Erythroblast (primary cell): ENCODE measurements at regions not wholly inside any gene's neighbourhood (a gene's known extent, or its start where the extent isn't known, plus 50 kb on each side); places are given as distances from the start of the nearest gene placed in this dataset.

Experiments
- DNase-seq, 2 experiments: peaks; one replicate each; lab custom pipeline; 2025; lab: John Stamatoyannopoulos, UW
- GATA1 ChIP-seq: IDR thresholded peaks from 2 replicates; pipeline ENCODE4 v1.6.1; 2011; ENCODE audit warnings: low read depth, mild to moderate bottlenecking, control low read depth, low read length, moderate library complexity
- POLR2A ChIP-seq: IDR thresholded peaks from 2 replicates; pipeline ENCODE4 v1.6.1; 2011; ENCODE audit warnings: mild to moderate bottlenecking, low read length

DNA sequence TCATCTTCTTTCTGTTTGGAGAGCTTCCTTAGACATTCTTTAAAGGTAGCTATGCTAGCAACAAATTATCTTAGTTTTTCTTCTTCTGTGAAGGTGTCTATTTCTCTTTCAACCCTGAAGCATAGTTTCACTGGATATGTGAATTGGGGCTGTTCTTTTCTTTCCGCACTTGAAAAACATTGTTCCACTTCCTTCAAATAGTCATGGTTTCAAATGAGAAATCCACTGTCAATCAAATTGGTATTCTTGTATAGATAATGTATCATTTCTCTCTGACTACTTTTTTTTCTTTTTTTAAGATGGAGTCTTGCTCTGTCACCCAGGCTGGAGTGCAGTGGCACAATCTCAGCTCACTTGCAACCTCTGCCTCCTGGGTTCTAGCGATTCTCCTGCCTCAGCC lies 254.0 kb downstream of the ANAPC1 start:
- no peak for DNase-seq
- TF ChIP-seq POLR2A: no peak
- TF ChIP-seq GATA1: no peak

GRCh38 chr2:111632661-111633060 lies 251.3 kb downstream of the ANAPC1 start:
- TF ChIP-seq POLR2A (no peak), GATA1 (no peak)
- DNase-seq: no peak

DNA sequence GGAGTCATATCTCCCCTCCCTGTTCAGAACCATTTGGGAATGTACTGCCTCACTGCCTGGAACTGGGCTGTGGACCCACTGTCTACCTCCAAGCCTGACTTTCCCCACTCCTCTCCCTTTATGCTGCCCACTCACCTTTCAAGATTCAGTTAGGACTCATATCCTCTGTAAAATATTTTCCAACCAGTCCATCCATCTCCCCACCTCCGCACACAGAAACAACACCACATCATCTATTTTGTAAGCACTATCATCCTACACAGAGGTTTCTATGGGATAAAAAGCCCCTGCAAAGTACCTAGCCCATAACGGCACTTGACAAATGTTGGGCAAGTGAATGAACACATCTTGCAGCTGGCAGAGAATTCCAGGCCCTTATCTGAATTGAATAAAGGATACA lies 250.8 kb downstream of the ANAPC1 start:
- TF ChIP-seq GATA1 (no peak), POLR2A (no peak)
- DNase-seq: no peak

DNA sequence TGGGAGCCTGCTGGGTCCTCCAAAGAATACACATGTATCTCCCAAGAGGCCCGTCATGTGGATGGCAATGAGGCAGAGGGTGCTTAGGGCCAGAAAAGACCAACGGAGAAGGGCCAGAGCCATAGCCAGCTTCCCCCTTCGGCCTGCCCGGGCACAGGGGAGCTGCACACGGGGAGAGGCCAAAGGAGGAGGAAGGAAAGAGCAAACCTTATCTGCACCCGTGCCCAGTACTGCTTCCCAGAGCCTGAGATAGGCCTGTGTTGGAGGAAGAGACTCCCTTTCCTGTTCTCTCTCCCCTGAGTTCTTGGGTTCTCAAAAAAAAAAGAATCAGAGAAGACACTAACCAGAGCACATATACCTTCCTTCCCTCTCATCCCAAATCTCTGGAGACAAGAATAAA lies 250.3 kb downstream of the ANAPC1 start:
- TF ChIP-seq POLR2A (no peak), GATA1 (no peak)
- DNase-seq: no peak

DNA sequence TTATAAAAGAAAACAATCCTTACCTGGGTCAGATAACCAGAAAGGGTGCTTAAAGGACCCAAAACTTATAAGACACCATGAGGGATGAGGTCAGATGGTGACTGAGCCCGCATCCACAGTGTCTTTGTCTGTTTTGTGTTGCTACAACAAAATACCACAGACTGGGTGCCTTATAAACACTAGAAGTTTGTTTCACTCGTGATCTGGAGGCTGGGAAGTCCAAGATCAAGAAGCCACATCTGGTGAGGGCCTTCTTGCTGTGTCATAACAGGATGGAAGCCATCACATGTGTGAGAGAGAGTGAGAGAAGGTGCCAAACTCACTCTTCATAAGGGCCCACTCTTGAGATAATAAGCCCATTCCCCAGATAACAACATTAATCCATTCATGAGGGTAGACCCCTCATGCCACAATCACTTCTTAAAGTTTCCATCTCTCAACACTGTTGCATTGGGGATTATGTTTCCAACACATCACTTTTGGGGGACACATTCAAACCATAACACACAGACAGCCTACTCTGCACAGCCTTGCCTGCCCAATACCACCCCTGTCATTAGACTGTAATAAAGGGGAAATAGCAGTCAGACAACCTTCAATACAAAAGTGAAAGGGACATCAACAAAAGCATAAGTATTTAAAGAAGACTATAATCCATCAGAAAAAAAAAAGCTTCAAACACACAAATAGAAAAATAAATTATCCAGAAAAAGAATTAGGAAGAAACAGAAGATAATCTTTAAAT lies 249.8 kb downstream of the ANAPC1 start:
- peak; percentile 31 to 49 for DNase-seq
- no peak for TF ChIP-seq POLR2A
- TF ChIP-seq GATA1: no peak

DNA sequence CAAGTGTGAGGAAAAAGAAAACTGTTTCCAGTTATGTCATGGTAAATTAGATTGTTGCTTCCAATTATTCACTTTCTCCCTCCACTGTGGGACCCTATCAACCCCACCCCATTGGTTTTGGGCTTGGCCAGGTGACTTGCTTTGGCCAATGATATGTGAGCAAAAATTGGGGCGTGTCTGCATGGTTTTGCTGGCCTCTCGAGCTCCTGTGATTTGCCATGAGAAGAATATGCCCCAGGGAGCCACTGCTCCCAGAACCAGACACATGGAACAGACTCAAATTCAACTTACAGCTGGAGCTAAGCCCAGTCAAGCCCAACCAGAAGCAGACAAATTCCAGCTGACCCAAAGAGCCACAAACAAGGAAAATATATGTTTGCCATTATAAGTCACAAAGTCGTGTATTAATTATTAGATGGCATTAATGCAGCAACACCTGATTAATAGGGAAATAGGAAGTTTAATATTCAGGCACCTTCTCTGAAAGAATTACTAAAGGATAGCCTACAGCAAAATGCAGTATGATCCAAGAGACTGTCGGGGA lies 248.9 kb downstream of the ANAPC1 start:
- no peak for TF ChIP-seq POLR2A
- TF ChIP-seq GATA1: no peak
- DNase-seq: no peak

DNA sequence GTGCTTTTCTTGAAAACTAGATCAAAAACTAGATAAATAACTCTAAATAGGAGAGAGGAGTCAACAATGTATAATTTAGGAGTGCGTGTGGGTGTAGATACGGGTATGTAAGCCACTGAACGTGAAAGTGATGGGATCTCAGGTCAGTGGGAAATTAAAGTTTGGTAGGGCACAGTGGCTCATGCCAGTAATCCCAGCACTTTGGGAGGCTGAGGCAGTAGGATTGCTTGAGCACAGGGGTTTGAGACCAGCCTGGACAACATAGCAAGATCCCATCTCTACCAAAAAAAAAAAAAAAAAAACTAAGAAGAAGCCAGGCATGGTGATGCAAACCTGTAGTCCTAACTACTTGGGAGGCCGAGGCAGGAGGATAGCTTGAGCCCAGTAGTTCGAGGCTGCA lies 247.1 kb downstream of the ANAPC1 start:
- DNase-seq: no peak
- TF ChIP-seq GATA1 (no peak), POLR2A (no peak)

- TF ChIP-seq POLR2A (no peak), GATA1 (no peak)
- no peak for DNase-seq
These were observed 245.6 kb downstream of the ANAPC1 start for GRCh38 chr2:111638274-111638877.

GRCh38 chr2:111640480-111640879 lies 243.5 kb downstream of the ANAPC1 start:
- DNase-seq: no peak

GRCh38 chr2:111642586-111643327 lies 241.2 kb downstream of the ANAPC1 start:
- peak; percentile 37 to 64 for DNase-seq
- TF ChIP-seq GATA1 (no peak), POLR2A (no peak)

More at GRCh38 chr2:111640480-111640879, 243.5 kb downstream of the ANAPC1 start:
- no peak for TF ChIP-seq POLR2A
- TF ChIP-seq GATA1: no peak

DNA sequence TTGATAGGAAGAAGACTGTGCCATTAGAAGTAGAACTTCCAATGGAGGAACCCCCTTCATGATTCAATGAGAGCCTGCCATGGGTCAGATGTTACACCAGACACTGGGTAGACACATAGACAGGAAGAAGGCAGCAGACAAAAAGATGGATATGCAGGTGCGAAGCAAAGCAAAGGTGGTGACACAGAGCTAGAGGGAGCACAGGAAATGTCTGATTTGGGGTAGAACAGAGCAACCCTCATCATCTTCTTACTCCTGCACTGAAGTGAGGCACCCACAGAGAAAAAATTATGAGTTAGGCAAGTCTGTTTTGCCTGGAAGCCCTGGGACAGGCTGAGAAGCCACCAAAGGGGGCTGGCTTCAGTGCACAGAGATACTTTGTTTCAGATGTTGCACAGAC lies 240.2 kb downstream of the ANAPC1 start:
- no peak for DNase-seq
- TF ChIP-seq POLR2A (no peak), GATA1 (no peak)

DNA sequence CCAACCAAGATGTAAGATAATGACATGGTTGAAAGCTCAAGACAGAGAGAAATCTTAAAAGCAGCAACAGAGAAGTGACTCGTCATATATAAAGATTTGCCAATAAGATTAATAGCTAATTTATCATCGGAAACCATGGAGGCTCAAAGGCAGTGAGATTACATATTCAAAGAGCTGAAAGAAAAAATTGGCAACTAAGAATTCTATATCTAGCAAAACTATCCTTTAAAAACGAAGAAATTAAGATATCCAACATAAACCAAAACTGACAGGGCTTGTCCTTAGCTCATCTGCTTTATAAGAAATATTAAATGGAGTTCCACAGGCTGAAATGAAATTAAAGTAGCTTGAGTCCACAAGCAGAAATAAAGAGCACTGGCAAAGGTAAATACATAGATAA lies 236.6 kb downstream of the ANAPC1 start:
- no peak for TF ChIP-seq GATA1
- no peak for TF ChIP-seq POLR2A

GRCh38 chr2:111652038-111652437 lies 232.0 kb downstream of the ANAPC1 start:
- no peak for DNase-seq
- no peak for TF ChIP-seq POLR2A
- TF ChIP-seq GATA1: no peak

More for the DNA sequence above, 236.6 kb downstream of the ANAPC1 start:
- DNase-seq: no peak

DNA sequence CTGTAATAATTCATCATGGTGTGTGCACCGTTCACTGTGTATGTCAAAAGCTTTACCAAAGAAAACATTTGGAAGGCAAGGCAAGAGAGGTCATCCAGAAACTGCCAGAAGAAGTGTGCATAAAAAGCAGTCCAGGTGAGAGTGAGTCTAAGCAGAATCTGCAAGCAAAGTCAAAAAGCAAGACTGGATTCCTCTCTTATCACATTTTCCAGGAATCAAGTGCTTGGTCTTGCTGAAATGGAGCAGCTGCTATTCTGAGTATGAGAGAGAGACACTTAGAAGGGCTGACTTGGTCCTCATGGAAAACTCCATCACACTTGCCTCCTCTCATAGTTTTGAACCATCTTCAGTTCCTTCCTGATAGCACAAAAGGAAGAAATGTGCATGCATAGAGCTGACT lies 231.3 kb downstream of the ANAPC1 start:
- no peak for TF ChIP-seq GATA1
- DNase-seq: no peak
